ENCODE measurements at regions not wholly inside any gene's neighbourhood (a gene's known extent, or its start where the extent isn't known, plus 50 kb on each side); places are given as distances from the start of the nearest gene placed in this dataset.
"Not testable (repeated sequence)": the region's sequence is repeated elsewhere in the genome, so short reads cannot be mapped to it uniquely, and the experiment has no call there.

- not testable (repeated sequence) for H3K27me3 ChIP-seq (ENCODE audit: control insufficient read depth, insufficient read depth, low read length); H3K36me3 ChIP-seq (ENCODE audit: control insufficient read depth, insufficient read depth, low read length); H3K4me3 ChIP-seq (ENCODE audit: low read depth, low read length); DNase-seq (ENCODE audit: low read depth)
- FAIRE-seq, result peak; percentile 58
Measured at GRCh38 chrX:92081250-92081649, 302.1 kb downstream of the PCDH11X start.

DNA sequence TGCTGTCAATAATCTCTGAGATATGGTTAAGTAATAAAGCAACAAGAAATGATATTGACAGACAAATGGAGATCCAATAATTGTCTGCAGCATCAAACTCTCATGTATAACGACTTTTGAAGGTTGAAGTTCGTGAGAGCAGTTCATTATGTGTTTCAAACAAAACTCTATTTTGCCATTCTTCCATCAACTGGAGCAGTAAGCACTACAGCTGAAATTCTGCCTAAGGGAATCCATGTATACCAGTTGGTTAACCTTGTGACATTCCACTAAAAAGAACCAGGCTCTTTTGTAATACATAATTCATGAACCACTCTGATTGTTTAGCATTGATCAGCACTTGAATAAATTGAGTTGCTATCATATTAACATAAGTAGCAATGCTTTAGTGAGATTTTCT lies 311.6 kb downstream of the PCDH11X start:
- DNase-seq (ENCODE audit: low read depth); FAIRE-seq; H3K36me3 ChIP-seq (ENCODE audit: control insufficient read depth, insufficient read depth, low read length); H3K4me3 ChIP-seq (ENCODE audit: low read depth, low read length); H3K27me3 ChIP-seq (ENCODE audit: control insufficient read depth, insufficient read depth, low read length): not testable (repeated sequence)

DNA sequence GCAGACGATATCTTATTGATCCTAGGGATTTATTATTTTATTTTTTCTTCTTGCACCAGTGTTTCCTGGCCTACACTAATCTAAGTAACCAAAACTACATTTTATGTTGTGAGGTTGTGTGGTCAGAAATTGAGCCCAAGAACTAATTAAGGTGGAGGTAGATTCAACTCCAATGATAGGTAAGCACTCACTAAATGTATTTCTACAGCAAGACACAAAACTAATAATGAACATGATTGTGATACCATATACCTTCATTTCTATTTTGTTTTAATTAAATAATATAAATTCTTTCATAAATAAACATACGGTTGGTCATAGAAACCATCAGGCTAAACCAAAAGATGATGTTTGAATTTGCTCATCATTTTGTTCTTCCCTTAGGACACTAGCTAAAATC lies 319.0 kb downstream of the PCDH11X start:
- not testable (repeated sequence) for DNase-seq (ENCODE audit: low read depth); FAIRE-seq; H3K4me3 ChIP-seq (ENCODE audit: low read depth, low read length); H3K36me3 ChIP-seq (ENCODE audit: control insufficient read depth, insufficient read depth, low read length); H3K27me3 ChIP-seq (ENCODE audit: control insufficient read depth, insufficient read depth, low read length)

GRCh38 chrX:92100095-92100494 lies 320.9 kb downstream of the PCDH11X start:
- H3K4me3 ChIP-seq (ENCODE audit: low read depth, low read length); H3K36me3 ChIP-seq (ENCODE audit: control insufficient read depth, insufficient read depth, low read length); H3K27me3 ChIP-seq (ENCODE audit: control insufficient read depth, insufficient read depth, low read length); FAIRE-seq; DNase-seq (ENCODE audit: low read depth): not testable (repeated sequence)

DNA sequence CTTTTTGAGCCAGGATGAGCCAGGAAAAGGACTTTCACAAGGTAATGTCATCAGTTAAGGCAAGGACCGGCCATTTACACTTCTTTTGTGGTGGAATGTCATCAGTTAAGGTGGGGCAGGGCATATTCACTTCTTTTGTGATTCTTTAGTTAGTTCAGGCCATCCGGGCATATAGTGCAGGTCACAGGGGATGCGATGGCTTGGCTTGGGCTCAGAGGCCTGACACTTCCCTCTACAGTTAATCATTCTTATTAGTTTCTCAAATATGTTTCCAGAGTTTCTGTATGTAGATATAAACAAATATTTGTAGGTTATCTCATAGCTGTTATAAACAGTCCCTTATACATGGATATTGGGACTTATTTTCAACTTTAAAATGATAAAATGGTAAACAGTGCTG lies 326.5 kb downstream of the PCDH11X start:
- H3K36me3 ChIP-seq (ENCODE audit: control insufficient read depth, insufficient read depth, low read length); DNase-seq (ENCODE audit: low read depth); FAIRE-seq: not testable (repeated sequence)

DNA sequence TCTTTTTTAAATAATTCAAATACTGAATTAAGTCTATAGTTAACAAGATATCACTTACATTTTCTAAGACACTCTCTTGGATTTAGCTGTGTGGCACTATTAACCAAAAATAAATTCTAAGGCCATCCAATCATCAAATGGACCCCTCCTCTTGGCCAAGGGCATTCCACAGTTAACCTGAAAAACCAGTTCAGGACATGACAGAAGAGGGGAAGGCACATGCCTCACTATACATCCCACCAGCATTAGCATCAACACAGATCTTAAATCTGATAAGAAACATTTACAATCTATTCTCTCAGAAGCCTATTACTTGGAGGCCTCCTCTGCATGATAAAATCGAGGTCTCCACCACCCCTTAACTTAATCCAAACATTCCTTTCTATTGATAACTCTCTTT lies 327.5 kb downstream of the PCDH11X start:
- not testable (repeated sequence) for H3K27me3 ChIP-seq (ENCODE audit: control insufficient read depth, insufficient read depth, low read length); H3K4me3 ChIP-seq (ENCODE audit: low read depth, low read length); FAIRE-seq; H3K36me3 ChIP-seq (ENCODE audit: control insufficient read depth, insufficient read depth, low read length); DNase-seq (ENCODE audit: low read depth)

More for the DNA sequence above, 326.5 kb downstream of the PCDH11X start:
- H3K4me3 ChIP-seq (ENCODE audit: low read depth, low read length); H3K27me3 ChIP-seq (ENCODE audit: control insufficient read depth, insufficient read depth, low read length): not testable (repeated sequence)

GRCh38 chrX:92110410-92110911 lies 331.3 kb downstream of the PCDH11X start:
- DNase-seq (ENCODE audit: low read depth); H3K4me3 ChIP-seq (ENCODE audit: low read depth, low read length); FAIRE-seq: not testable (repeated sequence)

DNA sequence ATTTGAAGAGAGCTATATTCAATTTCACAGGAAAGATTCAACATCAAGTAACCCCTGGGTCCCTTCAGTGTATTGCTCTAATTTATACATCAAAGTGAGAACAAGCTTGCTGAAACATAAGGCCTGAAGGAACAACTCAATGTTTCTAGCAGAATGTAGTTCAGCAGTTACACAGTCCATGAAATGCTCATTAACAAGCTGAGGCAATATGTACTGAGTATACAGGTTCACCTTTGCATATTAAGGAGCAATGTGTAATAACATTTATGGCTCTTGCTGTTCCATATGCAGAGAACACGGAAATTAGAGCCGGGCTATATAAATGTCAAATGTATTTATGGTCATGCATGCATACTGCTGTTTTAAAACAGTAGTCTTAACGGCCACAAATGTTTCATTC lies 338.5 kb downstream of the PCDH11X start:
- DNase-seq (ENCODE audit: low read depth); FAIRE-seq; H3K4me3 ChIP-seq (ENCODE audit: low read depth, low read length); H3K36me3 ChIP-seq (ENCODE audit: control insufficient read depth, insufficient read depth, low read length); H3K27me3 ChIP-seq (ENCODE audit: control insufficient read depth, insufficient read depth, low read length): not testable (repeated sequence)

More at GRCh38 chrX:92110410-92110911, 331.3 kb downstream of the PCDH11X start:
- H3K36me3 ChIP-seq (ENCODE audit: control insufficient read depth, insufficient read depth, low read length); H3K27me3 ChIP-seq (ENCODE audit: control insufficient read depth, insufficient read depth, low read length): not testable (repeated sequence)

DNA sequence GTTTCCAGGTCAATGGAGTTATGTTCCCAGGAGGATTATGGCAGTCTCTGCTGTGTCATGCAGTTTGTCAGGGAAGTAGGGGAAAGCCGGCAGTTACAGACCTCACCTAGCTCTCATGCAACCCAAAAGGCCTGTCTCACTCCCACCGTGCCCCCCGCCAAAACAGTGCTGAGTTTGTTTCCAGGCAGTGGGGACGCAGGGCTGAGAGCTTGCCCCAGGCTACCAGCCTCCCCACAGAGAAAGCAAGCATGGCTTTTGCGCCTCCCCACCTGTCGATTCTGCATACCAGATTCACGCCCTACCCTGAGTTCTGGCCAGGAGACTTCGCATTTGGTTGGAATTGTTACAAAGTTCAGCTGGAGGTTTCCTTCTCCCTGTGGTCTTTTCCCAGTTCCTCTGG lies 383.9 kb downstream of the PCDH11X start:
- FAIRE-seq, result peak; percentile 94
- not testable (repeated sequence) for H3K27me3 ChIP-seq (ENCODE audit: control insufficient read depth, insufficient read depth, low read length); DNase-seq (ENCODE audit: low read depth); H3K36me3 ChIP-seq (ENCODE audit: control insufficient read depth, insufficient read depth, low read length); H3K4me3 ChIP-seq (ENCODE audit: low read depth, low read length)

DNA sequence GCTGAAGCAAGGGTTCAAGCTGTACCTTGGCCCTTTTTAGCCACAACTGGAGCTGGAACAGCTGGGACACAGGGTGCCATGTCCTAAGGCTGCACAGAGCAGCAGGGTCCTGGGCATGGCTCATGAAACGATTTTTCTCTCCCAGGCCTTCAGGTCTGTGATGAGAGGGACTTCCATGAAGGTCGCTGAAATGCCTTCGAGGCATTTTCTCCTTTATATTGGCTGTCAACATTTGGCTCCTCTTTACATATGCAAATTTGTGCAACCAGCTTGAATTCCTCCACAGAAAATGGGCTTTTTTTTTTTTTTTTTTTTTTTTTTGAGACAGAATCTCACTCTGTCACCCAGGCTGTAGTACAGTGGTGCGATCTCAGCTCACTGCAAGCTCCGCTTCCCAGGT lies 430.8 kb downstream of the PCDH11X start:
- Histone ChIP-seq H3K27me3 (ENCODE audit: control insufficient read depth, insufficient read depth, low read length) (no peaks in the 10 kb centered on the region), H3K4me3 (ENCODE audit: low read depth, low read length) (no peak overlapping the region), H3K36me3 (ENCODE audit: control insufficient read depth, insufficient read depth, low read length) (no peaks in the 10 kb centered on the region)
- TF ChIP-seq, protein P1, sequence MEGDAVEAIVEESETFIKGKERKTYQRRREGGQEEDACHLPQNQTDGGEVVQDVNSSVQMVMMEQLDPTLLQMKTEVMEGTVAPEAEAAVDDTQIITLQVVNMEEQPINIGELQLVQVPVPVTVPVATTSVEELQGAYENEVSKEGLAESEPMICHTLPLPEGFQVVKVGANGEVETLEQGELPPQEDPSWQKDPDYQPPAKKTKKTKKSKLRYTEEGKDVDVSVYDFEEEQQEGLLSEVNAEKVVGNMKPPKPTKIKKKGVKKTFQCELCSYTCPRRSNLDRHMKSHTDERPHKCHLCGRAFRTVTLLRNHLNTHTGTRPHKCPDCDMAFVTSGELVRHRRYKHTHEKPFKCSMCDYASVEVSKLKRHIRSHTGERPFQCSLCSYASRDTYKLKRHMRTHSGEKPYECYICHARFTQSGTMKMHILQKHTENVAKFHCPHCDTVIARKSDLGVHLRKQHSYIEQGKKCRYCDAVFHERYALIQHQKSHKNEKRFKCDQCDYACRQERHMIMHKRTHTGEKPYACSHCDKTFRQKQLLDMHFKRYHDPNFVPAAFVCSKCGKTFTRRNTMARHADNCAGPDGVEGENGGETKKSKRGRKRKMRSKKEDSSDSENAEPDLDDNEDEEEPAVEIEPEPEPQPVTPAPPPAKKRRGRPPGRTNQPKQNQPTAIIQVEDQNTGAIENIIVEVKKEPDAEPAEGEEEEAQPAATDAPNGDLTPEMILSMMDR (IDR thresholded peaks at IDR 0.05; ENCODE audit: insufficient read depth, low read length, severe bottlenecking), result no peak
- DNase-seq (ENCODE audit: low read depth), result no peak
- no peak for FAIRE-seq
